NB4 (cell line): ENCODE measurements at regions not wholly inside any gene's neighbourhood (a gene's known extent, or its start where the extent isn't known, plus 50 kb on each side); places are given as distances from the start of the nearest gene placed in this dataset.

Experiments
- CTCF ChIP-seq: IDR thresholded peaks from one replicate; pipeline ENCODE4 v1.5.1; 2012; ENCODE audit warnings: low read depth, low read length
- MYC ChIP-seq: IDR thresholded peaks from 2 replicates; pipeline ENCODE4 v1.6.1; 2011; ENCODE audit warnings: low read depth, low read length
- POLR2A ChIP-seq: IDR thresholded peaks from 2 replicates; pipeline ENCODE4 v1.6.1; 2011; ENCODE audit warnings: mild to moderate bottlenecking; ENCODE audit not compliant: insufficient read length; ENCODE audit errors: extremely low read depth

DNA sequence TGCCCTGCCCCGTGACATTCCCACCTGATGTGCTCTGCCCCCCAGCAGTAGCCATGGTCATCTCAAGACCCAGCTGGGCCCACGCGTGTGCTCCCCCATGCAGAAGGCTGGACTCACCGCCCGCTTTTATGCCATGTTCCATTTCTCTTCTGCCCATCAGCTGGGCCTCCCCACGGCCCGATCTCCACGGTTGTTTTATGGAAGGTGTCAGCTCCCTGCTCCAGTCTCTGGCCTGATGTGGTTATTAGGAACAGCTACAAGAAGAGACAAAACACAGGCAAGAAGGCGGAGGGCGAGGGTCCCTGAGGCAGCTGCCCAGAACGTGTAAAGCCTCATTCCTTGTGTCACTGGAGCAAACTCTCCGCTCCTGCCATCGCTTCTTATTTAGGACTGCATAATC is 50.2 kb upstream of the DISP3 start:
- TF ChIP-seq MYC (no peak), CTCF (no peak), POLR2A (no peak)
